ENCODE measurements at regions not wholly inside any gene's neighbourhood (a gene's known extent, or its start where the extent isn't known, plus 50 kb on each side); places are given as distances from the start of the nearest gene placed in this dataset.
"Not testable (repeated sequence)": the region's sequence is repeated elsewhere in the genome, so short reads cannot be mapped to it uniquely, and the experiment has no call there.

DNA sequence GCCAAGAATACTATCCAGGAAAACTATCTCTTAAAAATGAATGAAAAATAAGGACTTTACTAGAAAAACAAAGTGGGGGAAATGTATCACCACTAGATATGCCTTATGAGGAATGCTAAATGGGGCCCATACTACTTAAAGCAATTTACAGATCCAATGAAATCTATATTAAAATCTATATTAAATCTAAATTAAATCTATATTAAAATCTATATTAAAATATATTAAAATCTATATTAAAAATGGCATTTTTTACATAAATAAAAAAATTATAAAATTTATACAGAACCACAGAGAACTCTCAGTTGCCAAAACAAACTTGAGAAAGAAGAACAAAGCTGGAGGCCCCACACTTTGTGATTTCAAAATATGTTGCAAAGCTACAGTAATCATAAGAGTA is 234.5 kb downstream of the RPL10L start:
- BruUV-seq (replicated peaks): no TSS peak
- Mint-ChIP-seq H3K27me3 (ENCODE audit: insufficient read depth, unreplicated experiment) (peaks cover 15% of the 10 kb centered on the region), H3K27ac (ENCODE audit: low read depth, unreplicated experiment) (no peak overlapping the region), H3K4me1 (ENCODE audit: insufficient read depth, unreplicated experiment) (no peaks in the 10 kb centered on the region), H3K9me3 (ENCODE audit: unreplicated experiment) (peaks cover 15% of the 10 kb centered on the region), H3K36me3 (ENCODE audit: insufficient read depth, unreplicated experiment) (no peaks in the 10 kb centered on the region), H3K4me3 (ENCODE audit: unreplicated experiment) (no peak overlapping the region)
- no peak for DNase-seq (ENCODE audit: unreplicated experiment)
- intact Hi-C loops (cut with micrococcal nuclease): no loop called here
- CTCF ChIA-PET: no interaction called here
- TF ChIP-seq, protein P1, sequence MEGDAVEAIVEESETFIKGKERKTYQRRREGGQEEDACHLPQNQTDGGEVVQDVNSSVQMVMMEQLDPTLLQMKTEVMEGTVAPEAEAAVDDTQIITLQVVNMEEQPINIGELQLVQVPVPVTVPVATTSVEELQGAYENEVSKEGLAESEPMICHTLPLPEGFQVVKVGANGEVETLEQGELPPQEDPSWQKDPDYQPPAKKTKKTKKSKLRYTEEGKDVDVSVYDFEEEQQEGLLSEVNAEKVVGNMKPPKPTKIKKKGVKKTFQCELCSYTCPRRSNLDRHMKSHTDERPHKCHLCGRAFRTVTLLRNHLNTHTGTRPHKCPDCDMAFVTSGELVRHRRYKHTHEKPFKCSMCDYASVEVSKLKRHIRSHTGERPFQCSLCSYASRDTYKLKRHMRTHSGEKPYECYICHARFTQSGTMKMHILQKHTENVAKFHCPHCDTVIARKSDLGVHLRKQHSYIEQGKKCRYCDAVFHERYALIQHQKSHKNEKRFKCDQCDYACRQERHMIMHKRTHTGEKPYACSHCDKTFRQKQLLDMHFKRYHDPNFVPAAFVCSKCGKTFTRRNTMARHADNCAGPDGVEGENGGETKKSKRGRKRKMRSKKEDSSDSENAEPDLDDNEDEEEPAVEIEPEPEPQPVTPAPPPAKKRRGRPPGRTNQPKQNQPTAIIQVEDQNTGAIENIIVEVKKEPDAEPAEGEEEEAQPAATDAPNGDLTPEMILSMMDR (IDR thresholded peaks at IDR 0.05; ENCODE audit: unreplicated experiment): no peak
- POLR2A ChIA-PET: no interaction called here

GRCh38 chr14:46404865-46405811 is 246.4 kb downstream of the RPL10L start:
- H3K27me3 Mint-ChIP-seq (ENCODE audit: insufficient read depth, unreplicated experiment): peaks cover 31% of the 10 kb centered on the region
- TF ChIP-seq, protein P1 (IDR thresholded peaks at IDR 0.05; ENCODE audit: unreplicated experiment): no peak
- DNase-seq (ENCODE audit: unreplicated experiment): no peak
- POLR2A ChIA-PET: no interaction called here
- no peak overlapping the region for H3K27ac Mint-ChIP-seq (ENCODE audit: low read depth, unreplicated experiment)
- H3K36me3 Mint-ChIP-seq (ENCODE audit: insufficient read depth, unreplicated experiment): no peaks in the 10 kb centered on the region
- CTCF ChIA-PET: no interaction called here
- no TSS peak for BruUV-seq (replicated peaks)
- no peak overlapping the region for H3K4me3 Mint-ChIP-seq (ENCODE audit: unreplicated experiment)
- H3K9me3 Mint-ChIP-seq (ENCODE audit: unreplicated experiment): no peaks in the 10 kb centered on the region
- intact Hi-C loops (cut with micrococcal nuclease): no loop called here
- H3K4me1 Mint-ChIP-seq (ENCODE audit: insufficient read depth, unreplicated experiment): no peaks in the 10 kb centered on the region

GRCh38 chr14:46402001-46402690 is 249.4 kb downstream of the RPL10L start:
- CTCF ChIA-PET; H3K4me3 Mint-ChIP-seq (ENCODE audit: unreplicated experiment); H3K4me1 Mint-ChIP-seq (ENCODE audit: insufficient read depth, unreplicated experiment); H3K36me3 Mint-ChIP-seq (ENCODE audit: insufficient read depth, unreplicated experiment); H3K27ac Mint-ChIP-seq (ENCODE audit: low read depth, unreplicated experiment); BruUV-seq (replicated peaks); H3K9me3 Mint-ChIP-seq (ENCODE audit: unreplicated experiment); intact Hi-C loops (cut with micrococcal nuclease); DNase-seq (ENCODE audit: unreplicated experiment); POLR2A ChIA-PET: not testable (repeated sequence)
- peaks cover 53% of the 10 kb centered on the region for H3K27me3 Mint-ChIP-seq (ENCODE audit: insufficient read depth, unreplicated experiment)

DNA sequence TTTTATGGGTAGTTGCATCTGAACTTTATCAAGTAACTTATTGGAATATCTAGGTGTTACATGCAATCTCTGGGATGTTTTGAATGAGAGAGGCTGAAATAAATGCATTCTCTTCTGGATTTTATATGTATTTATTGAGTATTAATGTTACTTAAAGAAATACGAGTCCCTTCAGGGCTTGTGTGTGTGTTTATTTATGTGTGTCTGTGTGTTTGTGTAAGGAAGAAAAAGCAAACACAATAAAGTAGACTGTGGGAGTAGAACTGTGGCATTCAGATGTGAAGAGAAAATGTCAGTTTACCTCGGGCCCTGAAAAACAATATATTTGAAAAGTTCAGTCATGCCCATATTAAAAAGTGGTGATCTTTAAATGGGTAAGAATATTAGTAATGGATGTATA is 250.5 kb downstream of the RPL10L start:
- no peak for DNase-seq (ENCODE audit: unreplicated experiment)
- TF ChIP-seq, protein P1 (IDR thresholded peaks at IDR 0.05; ENCODE audit: unreplicated experiment): no peak
- peaks cover 55% of the 10 kb centered on the region for H3K27me3 Mint-ChIP-seq (ENCODE audit: insufficient read depth, unreplicated experiment)
- no peaks in the 10 kb centered on the region for H3K9me3 Mint-ChIP-seq (ENCODE audit: unreplicated experiment)
- intact Hi-C loops (cut with micrococcal nuclease): no loop called here
- no peaks in the 10 kb centered on the region for H3K36me3 Mint-ChIP-seq (ENCODE audit: insufficient read depth, unreplicated experiment)
- ChIA-PET CTCF (no interaction called here), POLR2A (no interaction called here)
- H3K27ac Mint-ChIP-seq (ENCODE audit: low read depth, unreplicated experiment): no peak overlapping the region
- no peak overlapping the region for H3K4me3 Mint-ChIP-seq (ENCODE audit: unreplicated experiment)
- no peaks in the 10 kb centered on the region for H3K4me1 Mint-ChIP-seq (ENCODE audit: insufficient read depth, unreplicated experiment)
- BruUV-seq (replicated peaks): no TSS peak

Measured in MCF 10A (cell line).